ENCODE measurements at regions not wholly inside any gene's neighbourhood (a gene's known extent, or its start where the extent isn't known, plus 50 kb on each side); places are given as distances from the start of the nearest gene placed in this dataset.

GRCh38 chr2:133756833-133757232 is 188.6 kb upstream of the NCKAP5 start:
- intact Hi-C loops (cut with micrococcal nuclease), result no loop called here
- Histone ChIP-seq H3K27me3 (ENCODE audit: control insufficient read depth in 2 of 2, insufficient read depth in 2 of 2, low read length in 2 of 2) (no peaks in the 10 kb centered on the region), H3K27ac (ENCODE audit: low read depth, low read length) (no peak overlapping the region), H3K9me3 (ENCODE audit: control insufficient read depth in 2 of 3, low read length in 3 of 3) (no peaks in the 10 kb centered on the region), H3K4me1 (ENCODE audit: control insufficient read depth in 2 of 2, insufficient read depth in 2 of 2, low read length in 2 of 2) (no peaks in the 10 kb centered on the region), H3K36me3 (ENCODE audit: control insufficient read depth in 2 of 3, insufficient read depth in 3 of 3, low read length in 3 of 3) (no peaks in the 10 kb centered on the region), H3K4me3 (ENCODE audit: low read length) (no peak overlapping the region)
- ChIA-PET CTCF (no interaction called here), POLR2A (no interaction called here)
- Mint-ChIP-seq H3K9me3 (peaks cover 0 to 14% (median 0%) of the 10 kb centered on the region in 11 donors), H3K27me3 (peaks cover 0 to 14% (median 9%) of the 10 kb centered on the region in 5 donors), H3K4me3 (no peak overlapping the region), H3K27ac (no peak overlapping the region), H3K36me3 (no peaks in the 10 kb centered on the region), H3K4me1 (no peaks in the 10 kb centered on the region)
- ATAC-seq (no peak), DNase-seq (no peak)

GRCh38 chr2:133760376-133760775 is 192.1 kb upstream of the NCKAP5 start:
- Histone ChIP-seq H3K36me3 (ENCODE audit: control insufficient read depth in 2 of 3, insufficient read depth in 3 of 3, low read length in 3 of 3) (no peaks in the 10 kb centered on the region), H3K27me3 (ENCODE audit: control insufficient read depth in 2 of 2, insufficient read depth in 2 of 2, low read length in 2 of 2) (no peaks in the 10 kb centered on the region), H3K4me3 (ENCODE audit: low read length) (no peak overlapping the region), H3K27ac (ENCODE audit: low read depth, low read length) (no peak overlapping the region), H3K4me1 (ENCODE audit: control insufficient read depth in 2 of 2, insufficient read depth in 2 of 2, low read length in 2 of 2) (no peaks in the 10 kb centered on the region), H3K9me3 (ENCODE audit: control insufficient read depth in 2 of 3, low read length in 3 of 3) (no peaks in the 10 kb centered on the region)
- Mint-ChIP-seq H3K36me3 (no peaks in the 10 kb centered on the region), H3K9me3 (peaks cover 0 to 11% (median 3%) of the 10 kb centered on the region in 11 donors), H3K4me3 (no peak overlapping the region), H3K27ac (no peak overlapping the region), H3K4me1 (no peaks in the 10 kb centered on the region), H3K27me3 (peaks cover 0 to 20% (median 9%) of the 10 kb centered on the region in 5 donors)
- CTCF ChIA-PET, result no interaction called here
- intact Hi-C loops (cut with micrococcal nuclease), result no loop called here
- POLR2A ChIA-PET, result no interaction called here
- ATAC-seq (no peak), DNase-seq (no peak)

GRCh38 chr2:133765658-133766057 is 197.4 kb upstream of the NCKAP5 start:
- CTCF ChIA-PET, result no interaction called here
- H3K4me3 Mint-ChIP-seq, result no peak overlapping the region
- H3K27ac Mint-ChIP-seq, result no peak overlapping the region
- intact Hi-C loops (cut with micrococcal nuclease), result no loop called here
- ATAC-seq, result no peak
- Histone ChIP-seq H3K36me3 (ENCODE audit: control insufficient read depth in 2 of 3, insufficient read depth in 3 of 3, low read length in 3 of 3) (no peaks in the 10 kb centered on the region), H3K4me1 (ENCODE audit: control insufficient read depth in 2 of 2, insufficient read depth in 2 of 2, low read length in 2 of 2) (no peaks in the 10 kb centered on the region), H3K27me3 (ENCODE audit: control insufficient read depth in 2 of 2, insufficient read depth in 2 of 2, low read length in 2 of 2) (no peaks in the 10 kb centered on the region), H3K27ac (ENCODE audit: low read depth, low read length) (no peak overlapping the region), H3K9me3 (ENCODE audit: control insufficient read depth in 2 of 3, low read length in 3 of 3) (no peaks in the 10 kb centered on the region), H3K4me3 (ENCODE audit: low read length) (no peak overlapping the region)
- peaks cover 0 to 6% (median 2%) of the 10 kb centered on the region in 11 donors for H3K9me3 Mint-ChIP-seq
- no peaks in the 10 kb centered on the region for H3K4me1 Mint-ChIP-seq
- peaks cover 0 to 13% (median 8%) of the 10 kb centered on the region in 5 donors for H3K27me3 Mint-ChIP-seq
- POLR2A ChIA-PET, result no interaction called here
- H3K36me3 Mint-ChIP-seq, result no peaks in the 10 kb centered on the region
- DNase-seq, result no peak

- H3K4me3 Mint-ChIP-seq, result no peak overlapping the region
- intact Hi-C loops (cut with micrococcal nuclease), result no loop called here
- no peaks in the 10 kb centered on the region for H3K36me3 ChIP-seq (ENCODE audit: control insufficient read depth in 2 of 3, insufficient read depth in 3 of 3, low read length in 3 of 3)
- H3K9me3 Mint-ChIP-seq, result peaks cover 0 to 6% (median 2%) of the 10 kb centered on the region in 11 donors
- H3K4me1 Mint-ChIP-seq, result no peaks in the 10 kb centered on the region
- ChIA-PET POLR2A (no interaction called here), CTCF (no interaction called here)
- no peak overlapping the region for H3K4me3 ChIP-seq (ENCODE audit: low read length)
- no peaks in the 10 kb centered on the region for H3K36me3 Mint-ChIP-seq
- no peaks in the 10 kb centered on the region for H3K9me3 ChIP-seq (ENCODE audit: control insufficient read depth in 2 of 3, low read length in 3 of 3)
- no peak overlapping the region for H3K27ac Mint-ChIP-seq
- H3K4me1 ChIP-seq (ENCODE audit: control insufficient read depth in 2 of 2, insufficient read depth in 2 of 2, low read length in 2 of 2), result no peaks in the 10 kb centered on the region
- H3K27me3 Mint-ChIP-seq, result peaks cover 0 to 13% (median 8%) of the 10 kb centered on the region in 5 donors
- H3K27ac ChIP-seq (ENCODE audit: low read depth, low read length), result no peak overlapping the region
- no peak for DNase-seq
- no peak for ATAC-seq
- H3K27me3 ChIP-seq (ENCODE audit: control insufficient read depth in 2 of 2, insufficient read depth in 2 of 2, low read length in 2 of 2), result no peaks in the 10 kb centered on the region
Measured at GRCh38 chr2:133766164-133766832, 198.0 kb upstream of the NCKAP5 start.

- H3K9me3 Mint-ChIP-seq, result peaks cover 0 to 5% (median 0%) of the 10 kb centered on the region in 11 donors
- H3K4me1 ChIP-seq (ENCODE audit: control insufficient read depth in 2 of 2, insufficient read depth in 2 of 2, low read length in 2 of 2), result no peaks in the 10 kb centered on the region
- no peak for ATAC-seq
- no peaks in the 10 kb centered on the region for H3K36me3 ChIP-seq (ENCODE audit: control insufficient read depth in 2 of 3, insufficient read depth in 3 of 3, low read length in 3 of 3)
- no peaks in the 10 kb centered on the region for H3K27me3 ChIP-seq (ENCODE audit: control insufficient read depth in 2 of 2, insufficient read depth in 2 of 2, low read length in 2 of 2)
- H3K4me3 Mint-ChIP-seq, result no peak overlapping the region
- H3K9me3 ChIP-seq (ENCODE audit: control insufficient read depth in 2 of 3, low read length in 3 of 3), result no peaks in the 10 kb centered on the region
- no peak overlapping the region for H3K27ac Mint-ChIP-seq
- DNase-seq, result no peak
- no peaks in the 10 kb centered on the region for H3K4me1 Mint-ChIP-seq
- H3K4me3 ChIP-seq (ENCODE audit: low read length), result no peak overlapping the region
- POLR2A ChIA-PET, result no interaction called here
- H3K27ac ChIP-seq (ENCODE audit: low read depth, low read length), result no peak overlapping the region
- CTCF ChIA-PET, result no interaction called here
- intact Hi-C loops (cut with micrococcal nuclease), result no loop called here
- H3K36me3 Mint-ChIP-seq, result no peaks in the 10 kb centered on the region
- H3K27me3 Mint-ChIP-seq, result peaks cover 0 to 9% (median 7%) of the 10 kb centered on the region in 5 donors
Measured at GRCh38 chr2:133768256-133768655, 200.0 kb upstream of the NCKAP5 start.

GRCh38 chr2:133768658-133769435 is 200.6 kb upstream of the NCKAP5 start:
- Histone ChIP-seq H3K9me3 (ENCODE audit: control insufficient read depth in 2 of 3, low read length in 3 of 3) (no peaks in the 10 kb centered on the region), H3K27me3 (ENCODE audit: control insufficient read depth in 2 of 2, insufficient read depth in 2 of 2, low read length in 2 of 2) (no peaks in the 10 kb centered on the region), H3K4me1 (ENCODE audit: control insufficient read depth in 2 of 2, insufficient read depth in 2 of 2, low read length in 2 of 2) (no peaks in the 10 kb centered on the region), H3K27ac (ENCODE audit: low read depth, low read length) (no peak overlapping the region), H3K36me3 (ENCODE audit: control insufficient read depth in 2 of 3, insufficient read depth in 3 of 3, low read length in 3 of 3) (no peaks in the 10 kb centered on the region), H3K4me3 (ENCODE audit: low read length) (no peak overlapping the region)
- no peak overlapping the region for H3K27ac Mint-ChIP-seq
- H3K9me3 Mint-ChIP-seq, result peaks cover 0 to 5% (median 0%) of the 10 kb centered on the region in 11 donors
- no peaks in the 10 kb centered on the region for H3K4me1 Mint-ChIP-seq
- no peaks in the 10 kb centered on the region for H3K36me3 Mint-ChIP-seq
- ChIA-PET CTCF (no interaction called here), POLR2A (no interaction called here)
- no peak overlapping the region for H3K4me3 Mint-ChIP-seq
- DNase-seq (no peak), ATAC-seq (no peak)
- intact Hi-C loops (cut with micrococcal nuclease), result no loop called here
- H3K27me3 Mint-ChIP-seq, result peaks cover 0 to 9% (median 7%) of the 10 kb centered on the region in 5 donors
